Spleen (tissue), 11 donors: ENCODE measurements at regions not wholly inside any gene's neighbourhood (a gene's known extent, or its start where the extent isn't known, plus 50 kb on each side); places are given as distances from the start of the nearest gene placed in this dataset.

ENCODE experiments used
- DNase-seq: peaks from one replicate; pipeline ENCODE4 v3.0.0-alpha.2; 2020
- H3K27ac ChIP-seq, 8 donors: fragments of 200-600 bp; sonication (generic) in 7 of 8; 1 replicate in 4 of 8; 2 replicates in 4 of 8; pipeline versions ENCODE4 v1.5.0 to v1.8.0; 2016 to 2021; ENCODE audit warnings: inconsistent platforms in 4 of 8, mild to moderate bottlenecking in 4 of 8, moderate library complexity in 1 of 8
- H3K27me3 ChIP-seq, 7 donors: fragments of 200-600 bp; sonication (generic) in 6 of 7; replicated peaks in 1 of 7; 1 replicate in 4 of 7; 2 replicates in 3 of 7; pipeline versions ENCODE4 v1.5.0 to v1.8.0; 2016 to 2021; ENCODE audit warnings: inconsistent platforms in 3 of 7, mild to moderate bottlenecking in 1 of 7
- H3K36me3 ChIP-seq, 6 donors: fragments of 200-600 bp; sonication (generic) in 5 of 6; 1 replicate in 4 of 6; 2 replicates in 2 of 6; pipeline versions ENCODE4 v1.5.0 to v1.8.0; 2016 to 2021; ENCODE audit warnings: inconsistent platforms in 2 of 6
- H3K4me1 ChIP-seq, 6 donors: fragments of 200-600 bp; sonication (generic) in 5 of 6; 1 replicate in 3 of 6; 2 replicates in 3 of 6; pipeline versions ENCODE4 v1.5.0 to v1.8.0; 2016 to 2021; ENCODE audit warnings: inconsistent platforms in 3 of 6
- H3K4me3 ChIP-seq, 8 donors: fragments of 200-600 bp; sonication (generic) in 7 of 8; 1 replicate in 4 of 8; 2 replicates in 4 of 8; pipeline versions ENCODE4 v1.5.0 to v1.8.0; 2016 to 2021; ENCODE audit warnings: inconsistent platforms in 4 of 8, mild to moderate bottlenecking in 4 of 8, moderate library complexity in 2 of 8
- H3K9me3 ChIP-seq, 8 donors: fragments of 200-600 bp; sonication (generic) in 7 of 8; 1 replicate in 4 of 8; 2 replicates in 4 of 8; pipeline versions ENCODE4 v1.5.0 to v1.8.0; 2016 to 2021; ENCODE audit warnings: inconsistent platforms in 4 of 8
- CTCF ChIP-seq, 11 experiments: fragments of 200-600 bp in 7 of 11; fragments of 450-650 bp in 4 of 11; sonication (generic) in 4 of 11; IDR thresholded peaks in 8 of 11; conservative IDR thresholded peaks in 3 of 11; 1 replicate in 7 of 11; 2 replicates in 4 of 11; pipeline versions ENCODE4 v1.4.0 to v1.8.0; 2016 to 2021; ENCODE audit warnings: antibody characterized with exemption in 11 of 11, inconsistent platforms in 4 of 11, mild to moderate bottlenecking in 1 of 11
- POLR2A ChIP-seq, 3 donors: fragments of 450-650 bp; IDR thresholded peaks; one replicate each; pipeline ENCODE4 v1.5.1; 2017; ENCODE audit warnings: antibody characterized with exemption in 3 of 3, mild to moderate bottlenecking in 1 of 3
- POLR2AphosphoS5 ChIP-seq, 3 donors: sonication (generic); formaldehyde crosslinking; IDR thresholded peaks; one replicate each; pipeline ENCODE4 v1.5.1; 2017; ENCODE audit warnings: antibody characterized with exemption in 3 of 3
- WGBS, 5 donors: extraction: QIAGEN DNeasy Blood & Tissue Kit in 3 of 5; methylation state at CpG; one replicate each; pipeline versions ENCODE4 v1.1.5 to v1.1.7; 2013 to 2018; 5-methylcytosine and 5-hydroxymethylcytosine counted together
- intact Hi-C: fragments of 100-400 bp; cut with DNase I; formaldehyde crosslinking; loops from one replicate; pipeline ENCODE4 v1.15.0; 2023; ENCODE audit warnings: low total_unique reads
- donor health status: healthy with polysubstance abuse.
- donor health status: DM: no; HTN: no; CAD: no; lungs with moderate emphysema.
- donor health status: DM: no; HTN: no; CAD: no.
- donor health status: Bipolar disorder and iron deficiency.
- donor health status: healthy.
- donor health status: DM: no; HTN: no; CAD: no.
- donor health status: DM: yes; HTN: yes; CAD: no.

GRCh38 chr19:32053376-32053775, 292.0 kb upstream of the ZNF507 start:
- Histone ChIP-seq H3K27ac (no peak overlapping the region), H3K27me3 (peaks cover 0 to 3% (median 0%) of the 10 kb centered on the region in 7 donors), H3K36me3 (no peaks in the 10 kb centered on the region), H3K9me3 (peaks cover 0 to 11% (median 0%) of the 10 kb centered on the region in 8 donors), H3K4me3 (no peak overlapping the region), H3K4me1 (no peaks in the 10 kb centered on the region)
- intact Hi-C loops = no loop called here
- no peak for DNase-seq
- WGBS, 5 donors = 79 to 96% (median 88%) methylated on average over 3 of the region's 3 CpGs
- TF ChIP-seq POLR2AphosphoS5 (IDR thresholded peaks at IDR 0.05) = no peak
- TF ChIP-seq CTCF (IDR thresholded peaks at IDR 0.05 in 8 of 11, conservative IDR thresholded peaks at IDR 0.05 in 3 of 11) = no peak
- TF ChIP-seq POLR2A (IDR thresholded peaks at IDR 0.05) = no peak

GRCh38 chr19:32053861-32054260, 291.5 kb upstream of the ZNF507 start:
- 82 to 91% (median 85%) methylated on average over 10 of the region's 10 CpGs for WGBS, 5 donors
- H3K9me3 ChIP-seq = peaks cover 0 to 15% (median 0%) of the 10 kb centered on the region in 8 donors
- no peak overlapping the region for H3K27ac ChIP-seq
- no peak for DNase-seq
- intact Hi-C loops = no loop called here
- no peak overlapping the region for H3K4me3 ChIP-seq
- no peak for TF ChIP-seq POLR2A (IDR thresholded peaks at IDR 0.05)
- no peak for TF ChIP-seq CTCF (IDR thresholded peaks at IDR 0.05 in 8 of 11, conservative IDR thresholded peaks at IDR 0.05 in 3 of 11)
- no peak for TF ChIP-seq POLR2AphosphoS5 (IDR thresholded peaks at IDR 0.05)
- H3K4me1 ChIP-seq = no peaks in the 10 kb centered on the region
- no peaks in the 10 kb centered on the region for H3K36me3 ChIP-seq
- H3K27me3 ChIP-seq = peaks cover 0 to 3% (median 0%) of the 10 kb centered on the region in 7 donors

- intact Hi-C loops = no loop called here
- peaks cover 0 to 33% (median 4%) of the 10 kb centered on the region in 8 donors for H3K9me3 ChIP-seq
- WGBS, 5 donors = 23 to 74% (median 32%) methylated on average over 1 of the region's 1 CpG
- TF ChIP-seq POLR2AphosphoS5 (IDR thresholded peaks at IDR 0.05) = no peak
- TF ChIP-seq CTCF (IDR thresholded peaks at IDR 0.05 in 8 of 11, conservative IDR thresholded peaks at IDR 0.05 in 3 of 11) = no peak
- TF ChIP-seq POLR2A (IDR thresholded peaks at IDR 0.05) = no peak
- no peak overlapping the region for H3K27ac ChIP-seq
- no peaks in the 10 kb centered on the region for H3K36me3 ChIP-seq
- H3K4me1 ChIP-seq = no peaks in the 10 kb centered on the region
- DNase-seq = no peak
- H3K27me3 ChIP-seq = peaks cover 0 to 3% (median 0%) of the 10 kb centered on the region in 7 donors
- H3K4me3 ChIP-seq = no peak overlapping the region
Observed at GRCh38 chr19:32058131-32058530, 287.3 kb upstream of the ZNF507 start.

- TF ChIP-seq POLR2AphosphoS5 (IDR thresholded peaks at IDR 0.05) = no peak
- TF ChIP-seq CTCF (IDR thresholded peaks at IDR 0.05 in 8 of 11, conservative IDR thresholded peaks at IDR 0.05 in 3 of 11) = no peak
- no peak for TF ChIP-seq POLR2A (IDR thresholded peaks at IDR 0.05)
- Histone ChIP-seq H3K4me3 (no peak overlapping the region), H3K4me1 (no peaks in the 10 kb centered on the region), H3K27ac (no peak overlapping the region), H3K36me3 (no peaks in the 10 kb centered on the region), H3K27me3 (peaks cover 0 to 7% (median 0%) of the 10 kb centered on the region in 7 donors), H3K9me3 (peaks cover 0 to 46% (median 4%) of the 10 kb centered on the region in 8 donors)
- intact Hi-C loops = no loop called here
- WGBS, 5 donors = 82 to 97% (median 86%) methylated on average over 1 of the region's 1 CpG
- no peak for DNase-seq
Observed at GRCh38 chr19:32061315-32061714, 284.1 kb upstream of the ZNF507 start.
